Endodermal cell (in vitro differentiated cells): ENCODE measurements at regions not wholly inside any gene's neighbourhood (a gene's known extent, or its start where the extent isn't known, plus 50 kb on each side); places are given as distances from the start of the nearest gene placed in this dataset.
"Not testable (repeated sequence)": the region's sequence is repeated elsewhere in the genome, so short reads cannot be mapped to it uniquely, and the experiment has no call there.

Source experiments
- DNase-seq: peaks from one replicate; pipeline ENCODE4 v3.0.0-alpha.2; 2017
- H3K27ac ChIP-seq: 2 replicates; pipeline ENCODE4 v1.5.1; 2013; ENCODE audit warnings: mild to moderate bottlenecking, low read depth, low read length, moderate library complexity
- H3K27me3 ChIP-seq: 2 replicates; pipeline ENCODE4 v1.6.1; 2013; ENCODE audit warnings: mild to moderate bottlenecking, low read length, moderate library complexity; ENCODE audit not compliant: insufficient read depth, control insufficient read depth, poor library complexity, severe bottlenecking
- H3K36me3 ChIP-seq: 2 replicates; pipeline ENCODE4 v1.7.0; 2013; ENCODE audit warnings: mild to moderate bottlenecking, low read length, moderate library complexity; ENCODE audit not compliant: control insufficient read depth, insufficient read depth
- H3K4me1 ChIP-seq: one replicate; pipeline ENCODE4 v1.7.0; 2013; ENCODE audit warnings: low read length; ENCODE audit not compliant: control insufficient read depth, insufficient read depth
- H3K4me3 ChIP-seq: 2 replicates; pipeline ENCODE4 v1.5.1; 2013; ENCODE audit warnings: mild to moderate bottlenecking, low read length, moderate library complexity
- H3K9ac ChIP-seq: 2 replicates; pipeline ENCODE4 v1.6.1; 2013; ENCODE audit warnings: mild to moderate bottlenecking, low read length, moderate library complexity; ENCODE audit not compliant: poor library complexity, severe bottlenecking; ENCODE audit errors: extremely low read depth
- H3K9me3 ChIP-seq: 2 replicates; pipeline ENCODE4 v1.6.1; 2013; ENCODE audit warnings: mild to moderate bottlenecking, low read length, moderate library complexity; ENCODE audit not compliant: control insufficient read depth
- H3K27ac Mint-ChIP-seq: 2 replicates; pipeline ENCODE4 v1.8.0; 2020; ENCODE audit warnings: mixed read lengths
- H3K27me3 Mint-ChIP-seq: 2 replicates; pipeline ENCODE4 v1.8.0; 2021; ENCODE audit warnings: mild to moderate bottlenecking, mixed read lengths; ENCODE audit not compliant: insufficient read depth
- H3K36me3 Mint-ChIP-seq: 2 replicates; pipeline ENCODE4 v1.8.0; 2020; ENCODE audit warnings: low read depth, mixed read lengths
- H3K4me1 Mint-ChIP-seq: 2 replicates; pipeline ENCODE4 v1.8.0; 2020; ENCODE audit warnings: mixed read lengths
- H3K4me3 Mint-ChIP-seq: 2 replicates; pipeline ENCODE4 v1.8.0; 2020; ENCODE audit warnings: mild to moderate bottlenecking, moderate library complexity, mixed read lengths
- H3K9me3 Mint-ChIP-seq: 2 replicates; pipeline ENCODE4 v1.8.0; 2020; ENCODE audit warnings: mild to moderate bottlenecking, mixed read lengths
- WGBS, 2 experiments: methylation state at CpG; one replicate each; pipeline versions ENCODE4 v1.1.5 to v1.1.7; 2013; ENCODE audit warnings: missing lambda C conversion rate in 2 of 2, mixed read lengths in 1 of 2; ENCODE audit not compliant: insufficient coverage in 1 of 2, insufficient read length in 1 of 2; 5-methylcytosine and 5-hydroxymethylcytosine counted together
- TF ChIP-seq, protein P1 (sequence below): fragments of 200-600 bp; sonication (generic); conservative IDR thresholded peaks from 2 replicates; pipeline ENCODE4 v1.5.0; 2021; ENCODE audit warnings: antibody characterized with exemption, mild to moderate bottlenecking

DNA sequence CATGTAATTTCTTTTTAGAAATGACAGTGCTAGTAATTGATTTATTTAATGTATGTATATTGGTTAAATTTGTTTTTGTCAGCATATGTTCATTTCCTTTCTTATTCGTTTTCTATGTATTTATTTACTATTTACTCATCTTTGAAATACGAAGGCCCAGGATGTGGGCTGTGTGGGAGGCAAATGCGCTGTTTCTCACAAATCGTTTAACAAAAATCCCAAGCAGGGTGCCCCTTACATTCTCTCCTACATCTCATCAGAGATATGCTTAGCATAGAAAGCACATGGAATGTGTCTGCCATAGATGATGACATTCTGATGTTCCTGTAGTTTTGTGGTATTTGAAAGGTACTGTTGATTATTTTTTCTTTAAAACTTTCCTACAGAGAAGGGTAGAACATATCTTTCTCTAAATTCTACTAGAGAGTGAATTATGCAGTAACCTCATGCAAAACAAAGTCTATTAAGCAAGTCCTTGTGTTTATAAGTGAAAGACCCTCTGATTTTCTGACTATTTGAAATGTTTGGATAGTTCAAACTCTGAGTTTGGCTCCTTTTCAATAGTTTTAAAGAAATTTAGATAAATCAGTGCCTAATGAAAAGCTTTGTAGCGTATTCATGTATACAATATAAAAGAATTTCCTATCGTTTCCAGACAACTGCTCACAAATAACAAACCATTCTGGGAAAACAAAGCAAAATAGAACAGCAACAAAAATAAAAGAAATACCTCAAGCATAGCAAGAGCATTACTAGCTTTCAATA lies 111.1 kb upstream of the VGLL3 start:
- no peak overlapping the region for H3K27ac ChIP-seq
- 84% methylated on average over 6 of the region's 6 CpGs; no CpG with 5 or more reads in 1 of the 2 experiments for WGBS, 2 experiments
- no peak for DNase-seq
- H3K9me3 ChIP-seq = peaks cover 16% of the 10 kb centered on the region
- no peak overlapping the region for H3K4me3 Mint-ChIP-seq
- no peaks in the 10 kb centered on the region for H3K27me3 ChIP-seq
- no peak overlapping the region for H3K27ac Mint-ChIP-seq
- H3K36me3 Mint-ChIP-seq = no peaks in the 10 kb centered on the region
- H3K4me1 ChIP-seq = no peaks in the 10 kb centered on the region
- peaks cover 28% of the 10 kb centered on the region for H3K9me3 Mint-ChIP-seq
- TF ChIP-seq, protein P1, sequence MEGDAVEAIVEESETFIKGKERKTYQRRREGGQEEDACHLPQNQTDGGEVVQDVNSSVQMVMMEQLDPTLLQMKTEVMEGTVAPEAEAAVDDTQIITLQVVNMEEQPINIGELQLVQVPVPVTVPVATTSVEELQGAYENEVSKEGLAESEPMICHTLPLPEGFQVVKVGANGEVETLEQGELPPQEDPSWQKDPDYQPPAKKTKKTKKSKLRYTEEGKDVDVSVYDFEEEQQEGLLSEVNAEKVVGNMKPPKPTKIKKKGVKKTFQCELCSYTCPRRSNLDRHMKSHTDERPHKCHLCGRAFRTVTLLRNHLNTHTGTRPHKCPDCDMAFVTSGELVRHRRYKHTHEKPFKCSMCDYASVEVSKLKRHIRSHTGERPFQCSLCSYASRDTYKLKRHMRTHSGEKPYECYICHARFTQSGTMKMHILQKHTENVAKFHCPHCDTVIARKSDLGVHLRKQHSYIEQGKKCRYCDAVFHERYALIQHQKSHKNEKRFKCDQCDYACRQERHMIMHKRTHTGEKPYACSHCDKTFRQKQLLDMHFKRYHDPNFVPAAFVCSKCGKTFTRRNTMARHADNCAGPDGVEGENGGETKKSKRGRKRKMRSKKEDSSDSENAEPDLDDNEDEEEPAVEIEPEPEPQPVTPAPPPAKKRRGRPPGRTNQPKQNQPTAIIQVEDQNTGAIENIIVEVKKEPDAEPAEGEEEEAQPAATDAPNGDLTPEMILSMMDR = no peak
- H3K27me3 Mint-ChIP-seq = no peaks in the 10 kb centered on the region
- no peaks in the 10 kb centered on the region for H3K36me3 ChIP-seq
- H3K4me3 ChIP-seq = no peak overlapping the region
- H3K9ac ChIP-seq = no peak overlapping the region
- no peaks in the 10 kb centered on the region for H3K4me1 Mint-ChIP-seq

DNA sequence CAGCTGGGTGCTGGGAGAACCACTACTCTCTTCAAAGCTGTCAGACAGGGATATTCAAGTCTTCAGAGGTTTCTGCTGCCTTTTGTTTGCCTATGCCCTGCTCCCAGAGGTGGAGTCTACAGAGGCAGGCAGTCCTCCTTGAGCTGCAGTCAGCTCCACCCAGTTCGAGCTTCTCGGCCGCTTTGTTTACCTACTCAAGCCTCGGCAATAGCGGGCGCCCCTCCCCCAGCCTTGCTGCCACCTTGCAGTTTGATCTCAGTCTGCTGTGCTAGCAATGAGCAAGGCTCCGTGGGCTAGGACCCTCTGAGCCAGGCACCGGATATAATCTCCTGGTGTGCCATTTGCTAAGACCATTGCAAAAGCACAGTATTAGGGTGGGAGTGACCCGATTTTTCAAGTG lies 106.8 kb upstream of the VGLL3 start:
- 86 to 92% methylated on average over 7 to 9 of the region's 9 CpGs for WGBS, 2 experiments
- not testable (repeated sequence) for H3K36me3 Mint-ChIP-seq, H3K27me3 Mint-ChIP-seq, H3K27ac Mint-ChIP-seq, H3K27me3 ChIP-seq, H3K9me3 ChIP-seq, DNase-seq, H3K4me1 Mint-ChIP-seq, H3K4me3 ChIP-seq, H3K4me1 ChIP-seq, H3K36me3 ChIP-seq, H3K4me3 Mint-ChIP-seq, H3K27ac ChIP-seq, H3K9ac ChIP-seq
- peaks cover 26% of the 10 kb centered on the region for H3K9me3 Mint-ChIP-seq

DNA sequence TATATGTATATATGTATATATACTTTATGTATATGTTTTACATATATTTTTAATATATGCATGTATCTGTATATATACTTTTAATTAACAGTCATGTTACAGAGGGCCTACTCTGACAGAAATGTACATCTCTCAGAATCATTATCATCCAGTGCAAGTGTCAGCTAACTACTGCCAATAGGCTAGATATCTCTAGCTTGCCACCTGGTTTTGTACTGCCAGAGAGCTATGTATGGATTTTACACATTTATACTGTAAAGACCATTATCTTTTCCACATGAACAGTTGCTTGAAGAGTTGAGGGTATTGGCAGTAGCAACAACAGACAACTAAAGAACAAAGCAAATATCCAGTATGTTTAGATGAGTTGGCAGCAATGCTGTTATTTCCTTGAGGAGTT lies 99.7 kb upstream of the VGLL3 start:
- Mint-ChIP-seq H3K4me1 (no peaks in the 10 kb centered on the region), H3K4me3 (no peak overlapping the region), H3K27me3 (no peaks in the 10 kb centered on the region), H3K9me3 (no peaks in the 10 kb centered on the region), H3K36me3 (no peaks in the 10 kb centered on the region), H3K27ac (no peak overlapping the region)
- no peaks in the 10 kb centered on the region for H3K36me3 ChIP-seq
- TF ChIP-seq, protein P1 = no peak
- no peak for DNase-seq
- no peak overlapping the region for H3K9ac ChIP-seq
- no peaks in the 10 kb centered on the region for H3K4me1 ChIP-seq
- H3K27ac ChIP-seq = no peak overlapping the region
- no peaks in the 10 kb centered on the region for H3K27me3 ChIP-seq
- H3K4me3 ChIP-seq = no peak overlapping the region
- no peaks in the 10 kb centered on the region for H3K9me3 ChIP-seq
